Upper lobe of right lung (tissue), 1 donor: ENCODE measurements at regions not wholly inside any gene's neighbourhood (a gene's known extent, or its start where the extent isn't known, plus 50 kb on each side); places are given as distances from the start of the nearest gene placed in this dataset.

ENCODE experiments used
- ATAC-seq: fragments of 200-7000 bp; cut with Tn5 transposase; one replicate; pipeline ENCODE4 v1.9.1; 2020; ENCODE audit warnings: mild to moderate bottlenecking, moderate library complexity
- DNase-seq: peaks from one replicate; pipeline ENCODE4 v3.0.0-alpha.2; 2020
- H3K27ac ChIP-seq: fragments of 200-600 bp; one replicate; pipeline ENCODE4 v1.8.0; 2022
- H3K27me3 ChIP-seq: fragments of 200-600 bp; one replicate; pipeline ENCODE4 v1.8.0; 2022; ENCODE audit warnings: mild to moderate bottlenecking
- H3K36me3 ChIP-seq: fragments of 200-600 bp; one replicate; pipeline ENCODE4 v1.8.0; 2022
- H3K4me1 ChIP-seq: fragments of 200-600 bp; one replicate; pipeline ENCODE4 v1.8.0; 2022
- H3K4me3 ChIP-seq: fragments of 200-600 bp; one replicate; pipeline ENCODE4 v1.8.0; 2022; ENCODE audit warnings: mild to moderate bottlenecking
- H3K9me3 ChIP-seq: fragments of 200-600 bp; one replicate; pipeline ENCODE4 v1.8.0; 2022
- CTCF ChIP-seq: fragments of 200-600 bp; IDR thresholded peaks from one replicate; pipeline ENCODE4 v1.8.0; 2022; ENCODE audit warnings: antibody characterized with exemption
- intact Hi-C: fragments of 100-400 bp; cut with DNase I; formaldehyde crosslinking; loops from one replicate; pipeline ENCODE4 v1.11.0; 2022
- donor health status: DM: no; HTN: yes; CAD: no; lungs with severe emphysema.

DNA sequence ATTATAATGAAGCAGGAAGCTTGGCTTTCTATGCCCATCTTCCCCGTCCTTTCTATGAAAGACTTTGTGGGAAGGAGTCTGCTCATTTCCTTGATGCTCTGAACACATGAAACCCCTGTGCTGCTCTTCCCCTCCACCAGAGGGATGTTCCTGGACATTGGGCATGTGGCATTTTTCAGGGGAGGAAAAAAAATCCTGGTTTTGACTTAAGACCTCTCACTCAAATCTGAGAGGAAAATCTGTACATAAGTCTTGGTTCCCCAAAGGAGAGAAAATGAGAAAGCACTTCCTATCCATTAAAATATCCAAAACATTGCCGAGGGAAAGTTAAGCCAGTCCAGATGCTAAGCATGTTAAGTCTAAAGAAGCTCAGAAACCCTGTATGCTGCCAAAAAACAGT is 393.0 kb downstream of the PAX1 start:
- no peak for TF ChIP-seq CTCF
- no peaks in the 10 kb centered on the region for H3K4me1 ChIP-seq
- H3K27ac ChIP-seq = no peak overlapping the region
- intact Hi-C loops = no loop called here
- no peaks in the 10 kb centered on the region for H3K36me3 ChIP-seq
- DNase-seq (no peak), ATAC-seq (no peak)
- H3K4me3 ChIP-seq = no peak overlapping the region
- H3K9me3 ChIP-seq = no peaks in the 10 kb centered on the region
- no peaks in the 10 kb centered on the region for H3K27me3 ChIP-seq

- intact Hi-C loops = no loop called here
These were observed 387.7 kb downstream of the PAX1 start for GRCh38 chr20:22093122-22093521.

DNA sequence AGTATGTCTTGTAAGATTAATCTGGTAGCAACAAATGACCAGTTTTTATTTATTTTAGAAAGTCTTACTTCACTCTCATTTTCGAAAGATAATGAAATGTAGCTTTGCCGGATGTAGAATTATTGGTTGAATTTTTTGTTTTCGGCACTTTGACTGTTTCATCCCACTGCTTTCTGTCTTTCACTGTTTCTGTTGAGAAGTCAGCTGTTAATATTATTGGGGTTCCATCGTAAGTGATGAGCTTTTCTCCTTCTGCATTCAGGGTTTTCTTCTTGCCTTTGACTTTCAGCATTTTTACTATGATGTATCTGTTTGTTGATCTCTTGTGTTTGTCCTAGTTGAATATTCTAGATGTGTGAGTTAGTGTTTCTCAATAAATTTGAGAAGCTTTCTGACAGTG is 383.4 kb downstream of the PAX1 start:
- peaks cover 5% of the 10 kb centered on the region for H3K9me3 ChIP-seq
- no peak for ATAC-seq
- TF ChIP-seq CTCF = no peak

More at GRCh38 chr20:22093122-22093521, 387.7 kb downstream of the PAX1 start:
- Histone ChIP-seq H3K4me3 (no peak overlapping the region), H3K27ac (no peak overlapping the region), H3K36me3 (no peaks in the 10 kb centered on the region), H3K27me3 (no peaks in the 10 kb centered on the region), H3K4me1 (no peaks in the 10 kb centered on the region), H3K9me3 (peaks cover 5% of the 10 kb centered on the region)
- DNase-seq = no peak
- TF ChIP-seq CTCF = no peak
- no peak for ATAC-seq

GRCh38 chr20:22080985-22081384 is 375.5 kb downstream of the PAX1 start:
- TF ChIP-seq CTCF = no peak
- Histone ChIP-seq H3K4me3 (no peak overlapping the region), H3K27ac (no peak overlapping the region), H3K36me3 (no peaks in the 10 kb centered on the region), H3K27me3 (no peaks in the 10 kb centered on the region), H3K4me1 (no peaks in the 10 kb centered on the region), H3K9me3 (no peaks in the 10 kb centered on the region)
- ATAC-seq (no peak), DNase-seq (no peak)
- intact Hi-C loops = no loop called here

More for the DNA sequence above, 383.4 kb downstream of the PAX1 start:
- no peaks in the 10 kb centered on the region for H3K4me1 ChIP-seq
- no peaks in the 10 kb centered on the region for H3K27me3 ChIP-seq
- intact Hi-C loops = no loop called here
- DNase-seq = no peak
- H3K4me3 ChIP-seq = no peak overlapping the region
- no peak overlapping the region for H3K27ac ChIP-seq
- H3K36me3 ChIP-seq = no peaks in the 10 kb centered on the region

DNA sequence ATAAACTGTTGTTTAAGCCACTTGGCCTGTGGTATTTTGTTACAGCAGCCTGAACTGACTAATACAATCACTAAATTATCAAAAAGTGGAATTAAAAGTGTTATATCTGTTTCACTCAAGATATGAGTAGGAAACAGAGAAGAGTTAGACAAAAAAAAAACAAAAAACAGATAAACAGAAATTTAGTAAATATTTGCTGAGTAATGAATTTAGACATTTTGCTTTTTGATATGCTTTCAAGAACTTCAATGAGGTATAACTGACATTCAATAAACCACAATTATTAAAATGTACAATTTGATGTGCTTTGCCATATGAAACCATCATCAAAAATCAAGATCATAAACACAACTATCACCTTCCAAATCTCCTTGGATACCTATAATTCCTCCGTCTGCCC is 369.2 kb downstream of the PAX1 start:
- intact Hi-C loops = no loop called here
- DNase-seq (no peak), ATAC-seq (no peak)
- Histone ChIP-seq H3K27me3 (no peaks in the 10 kb centered on the region), H3K36me3 (no peaks in the 10 kb centered on the region), H3K9me3 (no peaks in the 10 kb centered on the region), H3K4me3 (no peak overlapping the region), H3K4me1 (no peaks in the 10 kb centered on the region), H3K27ac (no peak overlapping the region)
- TF ChIP-seq CTCF = no peak

DNA sequence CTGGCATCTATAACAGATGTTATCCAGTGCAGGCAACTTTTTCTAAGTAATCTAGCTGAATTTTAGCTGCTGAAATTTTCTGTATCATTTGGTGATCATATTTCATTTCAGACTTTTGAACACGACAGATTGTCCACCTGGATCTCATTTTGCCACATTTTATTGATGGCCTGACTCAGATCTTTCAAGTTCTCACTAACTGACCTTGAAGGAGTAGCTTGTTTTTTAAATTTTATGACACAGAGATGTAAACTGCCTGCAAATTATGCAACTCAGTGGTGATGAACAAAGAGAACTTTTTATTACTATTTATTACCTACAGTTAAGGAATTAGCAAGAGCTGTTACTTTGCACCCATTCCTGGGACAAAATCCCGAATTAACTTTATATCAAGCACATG is 366.4 kb downstream of the PAX1 start:
- Histone ChIP-seq H3K9me3 (no peaks in the 10 kb centered on the region), H3K36me3 (no peaks in the 10 kb centered on the region)
- TF ChIP-seq CTCF = no peak

More for the DNA sequence above, 366.4 kb downstream of the PAX1 start:
- Histone ChIP-seq H3K27me3 (no peaks in the 10 kb centered on the region), H3K4me3 (no peak overlapping the region), H3K4me1 (no peaks in the 10 kb centered on the region), H3K27ac (no peak overlapping the region)
- intact Hi-C loops = no loop called here
- DNase-seq (no peak), ATAC-seq (no peak)
